Left lung (tissue), 4 donors: ENCODE measurements at regions not wholly inside any gene's neighbourhood (a gene's known extent, or its start where the extent isn't known, plus 50 kb on each side); places are given as distances from the start of the nearest gene placed in this dataset.

Experiments used
- ATAC-seq: fragments of 200-7000 bp; cut with Tn5 transposase; one replicate; pipeline ENCODE4 v1.9.1; 2020; ENCODE audit warnings: moderate library complexity
- DNase-seq, 4 donors: peaks; one replicate each; pipeline ENCODE4 v3.0.0-alpha.2; 2013 to 2020
- H3K27ac ChIP-seq, 2 donors: fragments of 200-600 bp; sonication (generic) in 1 of 2; one replicate each; pipeline versions ENCODE4 v1.5.0 to v1.8.0; 2020 to 2021
- H3K27me3 ChIP-seq, 2 donors: fragments of 200-600 bp; sonication (generic) in 1 of 2; one replicate each; pipeline versions ENCODE4 v1.5.0 to v1.8.0; 2020 to 2021
- H3K36me3 ChIP-seq, 2 donors: fragments of 200-600 bp; sonication (generic) in 1 of 2; one replicate each; pipeline versions ENCODE4 v1.5.0 to v1.8.0; 2020 to 2021
- H3K4me1 ChIP-seq, 2 donors: fragments of 200-600 bp; one replicate each; pipeline ENCODE4 v1.8.0; 2021
- H3K4me3 ChIP-seq, 2 donors: fragments of 200-600 bp; sonication (generic) in 1 of 2; one replicate each; pipeline versions ENCODE4 v1.5.0 to v1.8.0; 2020 to 2021; ENCODE audit warnings: mild to moderate bottlenecking in 1 of 2
- H3K9me3 ChIP-seq, 2 donors: fragments of 200-600 bp; sonication (generic) in 1 of 2; one replicate each; pipeline versions ENCODE4 v1.5.0 to v1.8.0; 2020 to 2021
- intact Hi-C, 2 donors: fragments of 100-400 bp; cut with DNase I; formaldehyde crosslinking; loops; one replicate each; pipeline versions ENCODE4 v1.11.2 to v1.14.2; 2022
- TF ChIP-seq, protein P1 (sequence below), 2 donors: fragments of 200-600 bp; sonication (generic) in 1 of 2; IDR thresholded peaks; one replicate each; pipeline versions ENCODE4 v1.5.0 to v1.8.0; 2021; ENCODE audit warnings: antibody characterized with exemption in 2 of 2
- donor health status: DM: no; HTN: yes; CAD: no.
- donor health status: DM: no; HTN: no; CAD: no.

- H3K4me1 ChIP-seq, result peaks cover 0 to 2% of the 10 kb centered on the region in 2 donors
- H3K4me3 ChIP-seq, result no peak overlapping the region
- H3K9me3 ChIP-seq, result no peaks in the 10 kb centered on the region
- DNase-seq (no peak), ATAC-seq (no peak)
- peaks cover 0 to 29% of the 10 kb centered on the region in 2 donors for H3K27me3 ChIP-seq
- H3K36me3 ChIP-seq, result no peaks in the 10 kb centered on the region
- intact Hi-C loops, result no loop called here
- H3K27ac ChIP-seq, result no peak overlapping the region
- TF ChIP-seq, protein P1, sequence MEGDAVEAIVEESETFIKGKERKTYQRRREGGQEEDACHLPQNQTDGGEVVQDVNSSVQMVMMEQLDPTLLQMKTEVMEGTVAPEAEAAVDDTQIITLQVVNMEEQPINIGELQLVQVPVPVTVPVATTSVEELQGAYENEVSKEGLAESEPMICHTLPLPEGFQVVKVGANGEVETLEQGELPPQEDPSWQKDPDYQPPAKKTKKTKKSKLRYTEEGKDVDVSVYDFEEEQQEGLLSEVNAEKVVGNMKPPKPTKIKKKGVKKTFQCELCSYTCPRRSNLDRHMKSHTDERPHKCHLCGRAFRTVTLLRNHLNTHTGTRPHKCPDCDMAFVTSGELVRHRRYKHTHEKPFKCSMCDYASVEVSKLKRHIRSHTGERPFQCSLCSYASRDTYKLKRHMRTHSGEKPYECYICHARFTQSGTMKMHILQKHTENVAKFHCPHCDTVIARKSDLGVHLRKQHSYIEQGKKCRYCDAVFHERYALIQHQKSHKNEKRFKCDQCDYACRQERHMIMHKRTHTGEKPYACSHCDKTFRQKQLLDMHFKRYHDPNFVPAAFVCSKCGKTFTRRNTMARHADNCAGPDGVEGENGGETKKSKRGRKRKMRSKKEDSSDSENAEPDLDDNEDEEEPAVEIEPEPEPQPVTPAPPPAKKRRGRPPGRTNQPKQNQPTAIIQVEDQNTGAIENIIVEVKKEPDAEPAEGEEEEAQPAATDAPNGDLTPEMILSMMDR (IDR thresholded peaks at IDR 0.05), result no peak
Observed at GRCh38 chr2:240197462-240198139, 57.1 kb upstream of the OTOS start.

DNA sequence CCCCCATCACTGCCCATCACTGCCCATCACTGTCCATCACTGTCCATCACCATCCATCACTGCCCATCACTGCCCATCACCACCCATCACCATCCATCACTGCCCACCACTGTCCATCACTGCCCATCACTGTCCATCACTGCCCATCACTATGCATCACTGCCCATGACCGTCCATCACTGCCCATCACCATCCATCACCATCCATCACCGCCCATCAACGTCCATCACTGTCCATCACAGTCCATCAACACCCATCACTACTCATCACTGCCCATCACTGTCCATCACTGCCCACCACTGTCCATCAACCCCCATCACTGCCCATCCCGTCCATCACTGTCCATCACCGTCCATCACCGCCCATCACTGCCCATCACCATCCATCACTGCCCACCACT, 57.8 kb upstream of the OTOS start:
- ATAC-seq, result no peak
- Histone ChIP-seq H3K4me1 (peaks cover 0 to 2% of the 10 kb centered on the region in 2 donors), H3K27me3 (peaks cover 0 to 35% of the 10 kb centered on the region in 2 donors), H3K9me3 (no peaks in the 10 kb centered on the region), H3K27ac (no peak overlapping the region), H3K36me3 (no peaks in the 10 kb centered on the region), H3K4me3 (no peak overlapping the region)
- TF ChIP-seq, protein P1 (IDR thresholded peaks at IDR 0.05), result no peak
- intact Hi-C loops, result no loop called here
- DNase-seq, result no peak

- ATAC-seq, result no peak
- DNase-seq, result no peak
- Histone ChIP-seq H3K27ac (no peak overlapping the region), H3K4me1 (peaks cover 0 to 2% of the 10 kb centered on the region in 2 donors), H3K9me3 (no peaks in the 10 kb centered on the region), H3K36me3 (no peaks in the 10 kb centered on the region), H3K4me3 (no peak overlapping the region), H3K27me3 (peaks cover 0 to 45% of the 10 kb centered on the region in 2 donors)
- TF ChIP-seq, protein P1 (IDR thresholded peaks at IDR 0.05), result no peak
- intact Hi-C loops, result no loop called here
Observed at GRCh38 chr2:240199133-240199870, 58.8 kb upstream of the OTOS start.

- peaks cover 0 to 52% of the 10 kb centered on the region in 2 donors for H3K27me3 ChIP-seq
- no peak overlapping the region for H3K27ac ChIP-seq
- H3K36me3 ChIP-seq, result no peaks in the 10 kb centered on the region
- TF ChIP-seq, protein P1 (IDR thresholded peaks at IDR 0.05), result no peak
- no peaks in the 10 kb centered on the region for H3K9me3 ChIP-seq
- intact Hi-C loops, result no loop called here
- peaks cover 0 to 2% of the 10 kb centered on the region in 2 donors for H3K4me1 ChIP-seq
- DNase-seq, result peak in 3 of 4 donors; percentile 62 to 81 (median 69)
- peak; percentile 33 for ATAC-seq
- H3K4me3 ChIP-seq, result no peak overlapping the region
Observed at GRCh38 chr2:240200230-240201051, 60.0 kb upstream of the OTOS start.
